Caco-2 (cell line): ENCODE measurements at regions not wholly inside any gene's neighbourhood (a gene's known extent, or its start where the extent isn't known, plus 50 kb on each side); places are given as distances from the start of the nearest gene placed in this dataset.

Experiments
- BruUV-seq: library from RNA; stranded (reverse); fragments of 400-500 nt; replicated peaks from 2 replicates; lab custom pipeline; 2021; lab: Mats Ljungman, UMichigan
- CTCF ChIA-PET: fragments of 300-600 bp; sonication (Branson Sonifier 250); formaldehyde crosslinking; loops from one replicate; lab custom pipeline; 2022; ENCODE audit warnings: antibody characterized with exemption; lab: Charles Lee
- POLR2A ChIA-PET: fragments of 300-600 bp; sonication (Branson Sonifier 250); formaldehyde crosslinking; loops from one replicate; lab custom pipeline; 2022; ENCODE audit warnings: antibody characterized with exemption; lab: Charles Lee
- DNase-seq, 2 experiments: peaks; one replicate each; pipeline versions ENCODE4 v3.0.0 to v3.0.0-alpha.2; 2020 to 2022
- H3K27me3 ChIP-seq: replicated peaks from 2 replicates; pipeline ENCODE4 v1.6.0; 2011; ENCODE audit warnings: low read length; ENCODE audit not compliant: control insufficient read depth, insufficient read depth
- H3K36me3 ChIP-seq: 2 replicates; pipeline ENCODE4 v1.5.1; 2011; ENCODE audit warnings: low read length; ENCODE audit not compliant: control insufficient read depth, insufficient read depth
- H3K4me1 ChIP-seq: fragments of 250-450 bp; sonication (Bioruptor Pico); 2 replicates; pipeline ENCODE4 v1.5.1; 2020; ENCODE audit warnings: mild to moderate bottlenecking
- H3K4me3 ChIP-seq: 2 replicates; pipeline ENCODE4 v1.5.1; 2011; ENCODE audit warnings: low read depth, mild to moderate bottlenecking, control low read depth, low read length
- H3K9me3 ChIP-seq: fragments of 250-450 bp; sonication (Bioruptor Pico); 2 replicates; pipeline ENCODE4 v1.5.1; 2020; ENCODE audit warnings: mild to moderate bottlenecking, moderate library complexity
- H3K27ac Mint-ChIP-seq: one replicate; pipeline ENCODE4 v1.8.0; 2022; ENCODE audit warnings: mixed read lengths; ENCODE audit not compliant: unreplicated experiment
- H3K27me3 Mint-ChIP-seq: one replicate; pipeline ENCODE4 v1.8.0; 2022; ENCODE audit warnings: mixed read lengths; ENCODE audit not compliant: insufficient read depth, unreplicated experiment
- H3K36me3 Mint-ChIP-seq: one replicate; pipeline ENCODE4 v1.8.0; 2022; ENCODE audit warnings: mild to moderate bottlenecking, mixed read lengths; ENCODE audit not compliant: insufficient read depth, unreplicated experiment
- H3K4me1 Mint-ChIP-seq: one replicate; pipeline ENCODE4 v1.8.0; 2022; ENCODE audit warnings: low read depth, mixed read lengths; ENCODE audit not compliant: unreplicated experiment
- H3K4me3 Mint-ChIP-seq: one replicate; pipeline ENCODE4 v1.8.0; 2022; ENCODE audit warnings: mild to moderate bottlenecking, moderate library complexity, mixed read lengths; ENCODE audit not compliant: unreplicated experiment
- H3K9me3 Mint-ChIP-seq: one replicate; pipeline ENCODE4 v1.8.0; 2022; ENCODE audit warnings: mixed read lengths; ENCODE audit not compliant: unreplicated experiment
- intact Hi-C: fragments of 100-400 bp; cut with micrococcal nuclease; formaldehyde crosslinking; loops from one replicate; pipeline ENCODE4 v1.10.0; 2022; ENCODE audit not compliant: unreplicated experiment
- TF ChIP-seq, protein P1 (sequence below), 2 experiments: fragments of 200-600 bp in 1 of 2; IDR thresholded peaks; 1 replicate in 1 of 2; 2 replicates in 1 of 2; pipeline versions ENCODE4 v1.5.1 to v1.8.0; 2011 to 2022; ENCODE audit warnings: antibody characterized with exemption in 1 of 2, control low read depth in 1 of 2, inconsistent platforms in 1 of 2, low read depth in 1 of 2, low read length in 1 of 2, mild to moderate bottlenecking in 1 of 2, moderate library complexity in 1 of 2; ENCODE audit not compliant: insufficient read depth in 1 of 2, severe bottlenecking in 1 of 2, unreplicated experiment in 1 of 2

DNA sequence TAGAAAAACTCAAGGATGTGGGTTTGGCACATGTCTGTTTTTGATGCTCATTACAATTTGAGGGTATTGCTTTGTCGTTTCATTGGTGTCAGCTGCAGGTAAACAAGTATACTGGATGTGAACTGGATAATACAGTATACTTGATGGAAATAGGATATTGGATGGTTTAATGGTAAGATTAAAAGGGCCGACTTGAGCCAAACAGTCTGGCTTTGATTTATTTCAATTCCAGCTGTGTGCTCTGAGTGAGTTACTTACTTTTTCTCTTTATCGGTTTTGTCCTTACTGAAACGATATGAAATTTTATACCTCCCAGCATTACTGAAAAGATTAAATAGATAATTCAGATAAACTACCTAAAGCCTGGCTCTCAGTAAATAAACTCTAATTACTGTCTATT, 227.6 kb downstream of the ASXL3 start:
- TF ChIP-seq, protein P1, sequence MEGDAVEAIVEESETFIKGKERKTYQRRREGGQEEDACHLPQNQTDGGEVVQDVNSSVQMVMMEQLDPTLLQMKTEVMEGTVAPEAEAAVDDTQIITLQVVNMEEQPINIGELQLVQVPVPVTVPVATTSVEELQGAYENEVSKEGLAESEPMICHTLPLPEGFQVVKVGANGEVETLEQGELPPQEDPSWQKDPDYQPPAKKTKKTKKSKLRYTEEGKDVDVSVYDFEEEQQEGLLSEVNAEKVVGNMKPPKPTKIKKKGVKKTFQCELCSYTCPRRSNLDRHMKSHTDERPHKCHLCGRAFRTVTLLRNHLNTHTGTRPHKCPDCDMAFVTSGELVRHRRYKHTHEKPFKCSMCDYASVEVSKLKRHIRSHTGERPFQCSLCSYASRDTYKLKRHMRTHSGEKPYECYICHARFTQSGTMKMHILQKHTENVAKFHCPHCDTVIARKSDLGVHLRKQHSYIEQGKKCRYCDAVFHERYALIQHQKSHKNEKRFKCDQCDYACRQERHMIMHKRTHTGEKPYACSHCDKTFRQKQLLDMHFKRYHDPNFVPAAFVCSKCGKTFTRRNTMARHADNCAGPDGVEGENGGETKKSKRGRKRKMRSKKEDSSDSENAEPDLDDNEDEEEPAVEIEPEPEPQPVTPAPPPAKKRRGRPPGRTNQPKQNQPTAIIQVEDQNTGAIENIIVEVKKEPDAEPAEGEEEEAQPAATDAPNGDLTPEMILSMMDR (IDR thresholded peaks at IDR 0.05; ENCODE audit: insufficient read depth in 1 of 2, low read depth in 1 of 2, low read length in 1 of 2, severe bottlenecking in 1 of 2, unreplicated experiment in 1 of 2), result no peak
- no peak for DNase-seq
- no peaks in the 10 kb centered on the region for H3K9me3 ChIP-seq
- no peaks in the 10 kb centered on the region for H3K27me3 ChIP-seq
- Mint-ChIP-seq H3K27me3 (peaks cover 4% of the 10 kb centered on the region), H3K9me3 (no peaks in the 10 kb centered on the region), H3K4me1 (no peaks in the 10 kb centered on the region), H3K36me3 (no peaks in the 10 kb centered on the region), H3K4me3 (no peak overlapping the region), H3K27ac (no peak overlapping the region)
- no peak overlapping the region for H3K4me3 ChIP-seq
- no peaks in the 10 kb centered on the region for H3K36me3 ChIP-seq
- intact Hi-C loops, result no loop called here
- ChIA-PET CTCF (no interaction called here), POLR2A (no interaction called here)
- H3K4me1 ChIP-seq, result no peaks in the 10 kb centered on the region
- BruUV-seq, result no TSS peak

DNA sequence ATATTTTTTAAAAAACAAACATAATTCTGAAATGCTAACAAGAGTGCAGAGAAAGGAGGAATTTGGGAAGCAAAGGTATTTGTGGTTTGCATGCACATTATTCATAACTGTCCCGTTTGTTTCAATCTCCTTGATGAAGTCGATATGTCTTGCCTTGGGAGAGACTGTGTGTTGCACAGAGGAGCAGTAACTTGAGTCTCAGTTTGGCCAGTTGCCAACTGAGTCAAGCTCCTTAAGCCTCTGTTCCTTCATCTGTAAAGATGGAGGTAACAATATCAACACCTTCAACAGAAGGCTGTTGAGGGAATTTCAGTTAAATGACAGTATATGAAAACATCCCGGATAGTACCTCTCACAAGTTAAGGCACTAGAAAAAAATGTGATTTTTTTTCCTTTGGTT, 226.2 kb downstream of the ASXL3 start:
- no peaks in the 10 kb centered on the region for H3K27me3 Mint-ChIP-seq
- intact Hi-C loops, result no loop called here
- no TSS peak for BruUV-seq
- POLR2A ChIA-PET, result no interaction called here
- no peak overlapping the region for H3K27ac Mint-ChIP-seq
- no peaks in the 10 kb centered on the region for H3K36me3 ChIP-seq
- TF ChIP-seq, protein P1 (IDR thresholded peaks at IDR 0.05; ENCODE audit: insufficient read depth in 1 of 2, low read depth in 1 of 2, low read length in 1 of 2, severe bottlenecking in 1 of 2, unreplicated experiment in 1 of 2), result no peak
- H3K4me1 ChIP-seq, result no peaks in the 10 kb centered on the region
- H3K4me1 Mint-ChIP-seq, result no peaks in the 10 kb centered on the region
- H3K9me3 Mint-ChIP-seq, result no peaks in the 10 kb centered on the region
- DNase-seq, result no peak
- H3K9me3 ChIP-seq, result no peaks in the 10 kb centered on the region
- no peaks in the 10 kb centered on the region for H3K27me3 ChIP-seq
- no peak overlapping the region for H3K4me3 Mint-ChIP-seq
- CTCF ChIA-PET, result no interaction called here
- H3K36me3 Mint-ChIP-seq, result no peaks in the 10 kb centered on the region
- H3K4me3 ChIP-seq, result no peak overlapping the region

- no peaks in the 10 kb centered on the region for H3K9me3 Mint-ChIP-seq
- ChIA-PET POLR2A (no interaction called here), CTCF (no interaction called here)
- intact Hi-C loops, result no loop called here
- no peak overlapping the region for H3K4me3 ChIP-seq
- H3K4me1 Mint-ChIP-seq, result no peaks in the 10 kb centered on the region
- H3K27ac Mint-ChIP-seq, result no peak overlapping the region
- no peaks in the 10 kb centered on the region for H3K36me3 Mint-ChIP-seq
- TF ChIP-seq, protein P1 (IDR thresholded peaks at IDR 0.05; ENCODE audit: insufficient read depth in 1 of 2, low read depth in 1 of 2, low read length in 1 of 2, severe bottlenecking in 1 of 2, unreplicated experiment in 1 of 2), result no peak
- DNase-seq, result no peak
- BruUV-seq, result no TSS peak
- no peaks in the 10 kb centered on the region for H3K4me1 ChIP-seq
- no peaks in the 10 kb centered on the region for H3K27me3 ChIP-seq
- no peak overlapping the region for H3K4me3 Mint-ChIP-seq
- no peaks in the 10 kb centered on the region for H3K27me3 Mint-ChIP-seq
- H3K9me3 ChIP-seq, result no peaks in the 10 kb centered on the region
- no peaks in the 10 kb centered on the region for H3K36me3 ChIP-seq
Measured at GRCh38 chr18:33803636-33804035, 225.6 kb downstream of the ASXL3 start.
